ENCODE measurements at regions not wholly inside any gene's neighbourhood (a gene's known extent, or its start where the extent isn't known, plus 50 kb on each side); places are given as distances from the start of the nearest gene placed in this dataset.

GRCh38 chrX:9135901-9136510, 102.1 kb upstream of the FAM9B start:
- TF ChIP-seq CTCF (conservative IDR thresholded peaks at IDR 0.05; ENCODE audit: low read depth in 2 of 2) (no peak), ZNF462 (CRISPR knock-in tag; IDR thresholded peaks at IDR 0.05) (no peak), CREB1 (CRISPR knock-in tag; IDR thresholded peaks at IDR 0.05; ENCODE audit: low read depth) (no peak), POLR2AphosphoS5 (IDR thresholded peaks at IDR 0.05; ENCODE audit: low read depth) (no peak), ZNF114 (CRISPR knock-in tag; IDR thresholded peaks at IDR 0.05) (no peak), EZH2 (IDR thresholded peaks at IDR 0.05; ENCODE audit: low read depth, unreplicated experiment) (no peak), NANOG (IDR thresholded peaks at IDR 0.05; ENCODE audit: borderline replicate concordance) (no peak), EZH2phosphoT487 (IDR thresholded peaks at IDR 0.05; ENCODE audit: unreplicated experiment) (no peak), ZNF331 (CRISPR knock-in tag; IDR thresholded peaks at IDR 0.05; ENCODE audit: low read depth) (no peak), ETS1 (IDR thresholded peaks at IDR 0.05) (no peak), REST (IDR thresholded peaks at IDR 0.05; ENCODE audit: unreplicated experiment) (no peak), JUNB (IDR thresholded peaks at IDR 0.05; ENCODE audit: unreplicated experiment) (no peak), STAT1 (IDR thresholded peaks at IDR 0.05; ENCODE audit: unreplicated experiment) (no peak)
- H3K79me2 ChIP-seq (replicated peaks; ENCODE audit: insufficient read depth) = no peaks in the 10 kb centered on the region
- H3K4me3 ChIP-seq = no peak overlapping the region
- no peak overlapping the region for H3K27ac ChIP-seq (ENCODE audit: low read depth)
- H2AFZ ChIP-seq = no peak overlapping the region
- Mint-ChIP-seq H3K4me3 (no peak overlapping the region), H3K36me3 (ENCODE audit: low read depth) (peaks cover 6% of the 10 kb centered on the region), H3K9me3 (peaks cover 4% of the 10 kb centered on the region; the same call in 2 of the 3 replicates), H3K27ac (no peak overlapping the region), H3K27me3 (ENCODE audit: insufficient read depth, low read depth, poor library complexity) (peaks cover 1% of the 10 kb centered on the region), H3K4me1 (peaks cover 11% of the 10 kb centered on the region)
- no peaks in the 10 kb centered on the region for H3K4me1 ChIP-seq (ENCODE audit: insufficient read depth)
- H3F3A ChIP-seq (replicated peaks; ENCODE audit: low read depth) = no peaks in the 10 kb centered on the region
- H3K36me3 ChIP-seq (ENCODE audit: insufficient read depth) = no peaks in the 10 kb centered on the region
- H3K27me3 ChIP-seq (ENCODE audit: insufficient read depth) = no peaks in the 10 kb centered on the region
- DNase-seq (ENCODE audit: low spot score) (no peak), ATAC-seq (no peak)
- no peak overlapping the region for H3K4me2 ChIP-seq
- H4K20me1 ChIP-seq (replicated peaks; ENCODE audit: insufficient read depth) = no peaks in the 10 kb centered on the region
- H3K9me2 ChIP-seq (ENCODE audit: insufficient read depth) = no peaks in the 10 kb centered on the region

Measured in GM23338 (cell line).